GM20431 (cell line): ENCODE measurements at regions not wholly inside any gene's neighbourhood (a gene's known extent, or its start where the extent isn't known, plus 50 kb on each side); places are given as distances from the start of the nearest gene placed in this dataset.

Experiments
- in situ Hi-C: fragments of 300-500 bp; cut with MseI, MboI; formaldehyde crosslinking; loops from one replicate; pipeline ENCODE4 v1.15.0; 2020; ENCODE audit warnings: low sequenced_read_pairs; ENCODE audit not compliant: unreplicated experiment

GRCh38 chr20:52601295-52601971 lies 370.7 kb upstream of the TSHZ2 start:
- in situ Hi-C loops, result no loop called here

GRCh38 chr20:52596256-52596655 lies 375.9 kb upstream of the TSHZ2 start:
- in situ Hi-C loops, result no loop called here

- in situ Hi-C loops, result no loop called here
Observed at GRCh38 chr20:52595518-52595917, 376.6 kb upstream of the TSHZ2 start.

GRCh38 chr20:52593654-52594053 lies 378.5 kb upstream of the TSHZ2 start:
- in situ Hi-C loops, result no loop called here

GRCh38 chr20:52592567-52592966 lies 379.6 kb upstream of the TSHZ2 start:
- in situ Hi-C loops, result no loop called here

GRCh38 chr20:52590100-52590499 lies 382.1 kb upstream of the TSHZ2 start:
- in situ Hi-C loops, result no loop called here

GRCh38 chr20:52589251-52589812 lies 382.8 kb upstream of the TSHZ2 start:
- in situ Hi-C loops, result no loop called here

GRCh38 chr20:52586660-52587059 lies 385.5 kb upstream of the TSHZ2 start:
- in situ Hi-C loops, result no loop called here

- in situ Hi-C loops, result no loop called here
Observed at GRCh38 chr20:52585333-52585732, 386.8 kb upstream of the TSHZ2 start.

- in situ Hi-C loops, result no loop called here
Observed at GRCh38 chr20:52578559-52578958, 387.0 kb upstream of the ZFP64 start.

GRCh38 chr20:52577696-52578095 lies 386.1 kb upstream of the ZFP64 start:
- in situ Hi-C loops, result no loop called here

- in situ Hi-C loops, result no loop called here
Observed at GRCh38 chr20:52572687-52573086, 381.1 kb upstream of the ZFP64 start.

- in situ Hi-C loops, result no loop called here
Observed at GRCh38 chr20:52569201-52569600, 377.6 kb upstream of the ZFP64 start.

- in situ Hi-C loops, result no loop called here
Observed at GRCh38 chr20:52565614-52566013, 374.0 kb upstream of the ZFP64 start.

GRCh38 chr20:52564594-52564993 lies 373.0 kb upstream of the ZFP64 start:
- in situ Hi-C loops, result no loop called here

GRCh38 chr20:52552181-52552872 lies 360.7 kb upstream of the ZFP64 start:
- in situ Hi-C loops, result no loop called here

- in situ Hi-C loops, result no loop called here
Observed at GRCh38 chr20:52542131-52542530, 350.6 kb upstream of the ZFP64 start.

- in situ Hi-C loops, result no loop called here
Observed at GRCh38 chr20:52540509-52540908, 348.9 kb upstream of the ZFP64 start.

GRCh38 chr20:52539891-52540290 lies 348.3 kb upstream of the ZFP64 start:
- in situ Hi-C loops, result no loop called here

GRCh38 chr20:52536841-52537400 lies 345.3 kb upstream of the ZFP64 start:
- in situ Hi-C loops, result no loop called here

GRCh38 chr20:52536040-52536439 lies 344.5 kb upstream of the ZFP64 start:
- in situ Hi-C loops, result no loop called here
